Left forelimb (tissue), 1 donor: ENCODE measurements at regions not wholly inside any gene's neighbourhood (a gene's known extent, or its start where the extent isn't known, plus 50 kb on each side); places are given as distances from the start of the nearest gene placed in this dataset.
"Not testable (repeated sequence)": the region's sequence is repeated elsewhere in the genome, so short reads cannot be mapped to it uniquely, and the experiment has no call there.

Source experiments
- DNase-seq: peaks from one replicate; pipeline ENCODE4 v3.0.0-alpha.2; 2018; ENCODE audit warnings: low spot score

DNA sequence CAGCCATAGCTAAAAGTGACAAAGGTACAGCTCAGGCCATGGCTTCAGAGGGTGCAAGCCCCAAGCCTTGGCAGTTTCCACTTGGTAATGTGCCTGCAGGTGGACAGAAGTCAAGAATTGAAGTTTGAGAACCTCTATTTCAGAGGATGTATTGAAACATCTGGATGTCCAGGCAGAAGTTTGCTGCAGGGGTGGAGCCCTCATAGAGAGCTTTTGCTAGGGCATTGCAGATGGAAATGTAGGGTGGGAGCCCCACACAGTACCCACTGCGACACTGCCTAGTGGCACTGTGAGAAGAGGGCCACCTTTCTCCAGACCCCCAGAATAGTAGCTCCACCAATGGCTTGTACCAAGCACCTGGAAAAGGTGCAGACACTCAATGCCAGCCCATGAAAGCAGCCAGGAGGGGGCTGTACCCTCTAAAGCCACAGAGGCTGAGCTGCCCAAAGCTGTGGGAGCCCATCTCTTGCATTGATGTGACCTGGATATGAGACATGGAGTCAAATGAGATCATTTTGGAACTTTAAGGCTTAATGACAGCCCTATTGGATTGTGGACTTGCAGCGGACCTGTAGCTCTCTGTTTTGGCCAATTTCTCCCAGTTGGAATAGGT lies 1299.4 kb upstream of the MAP3K7 start:
- DNase-seq, result no peak

GRCh38 chr6:91881791-91882190 lies 1294.9 kb upstream of the MAP3K7 start:
- not testable (repeated sequence) for DNase-seq

- DNase-seq, result no peak
These were observed 1292.6 kb upstream of the MAP3K7 start for GRCh38 chr6:91879386-91879995.

DNA sequence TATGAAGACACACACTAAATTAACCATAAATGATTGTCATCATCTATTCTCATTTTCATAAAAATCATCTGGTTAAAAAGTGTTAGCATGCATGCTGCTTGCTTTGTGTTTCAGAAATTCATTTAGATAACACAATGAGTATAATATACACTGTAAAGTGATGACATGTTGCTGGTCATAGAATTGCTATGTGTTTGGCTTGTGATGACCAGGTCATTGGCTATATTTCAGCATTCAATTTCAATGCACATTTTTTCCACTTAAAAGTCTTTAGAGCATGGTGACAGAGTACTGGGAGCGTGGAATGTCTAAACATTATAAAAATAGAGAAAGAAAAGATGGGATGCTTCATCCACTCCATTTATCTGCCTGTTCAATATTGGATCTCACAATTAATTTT lies 1291.1 kb upstream of the MAP3K7 start:
- no peak for DNase-seq

DNA sequence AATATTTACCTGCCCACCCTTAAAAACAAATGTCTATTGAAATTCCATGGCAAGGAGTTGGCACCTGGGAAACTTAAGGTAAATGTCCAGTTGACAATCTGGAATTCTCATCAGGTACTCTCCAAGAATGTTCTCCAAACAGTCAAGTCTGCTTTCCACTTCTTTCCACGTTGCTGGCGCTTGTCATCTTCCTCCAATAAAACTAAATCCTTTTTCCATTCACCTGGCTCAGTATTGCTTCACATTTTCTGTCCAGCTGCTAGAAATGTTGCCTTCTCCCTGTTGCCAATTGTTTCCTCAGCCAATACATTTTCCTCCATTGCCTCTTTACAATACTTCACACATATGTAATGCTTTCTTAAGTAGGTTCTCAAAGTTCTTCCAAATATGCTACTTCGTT lies 1288.1 kb upstream of the MAP3K7 start:
- no peak for DNase-seq

- DNase-seq, result no peak
These were observed 1281.8 kb upstream of the MAP3K7 start for GRCh38 chr6:91868539-91869202.

GRCh38 chr6:91865889-91866288 lies 1279.0 kb upstream of the MAP3K7 start:
- no peak for DNase-seq

DNA sequence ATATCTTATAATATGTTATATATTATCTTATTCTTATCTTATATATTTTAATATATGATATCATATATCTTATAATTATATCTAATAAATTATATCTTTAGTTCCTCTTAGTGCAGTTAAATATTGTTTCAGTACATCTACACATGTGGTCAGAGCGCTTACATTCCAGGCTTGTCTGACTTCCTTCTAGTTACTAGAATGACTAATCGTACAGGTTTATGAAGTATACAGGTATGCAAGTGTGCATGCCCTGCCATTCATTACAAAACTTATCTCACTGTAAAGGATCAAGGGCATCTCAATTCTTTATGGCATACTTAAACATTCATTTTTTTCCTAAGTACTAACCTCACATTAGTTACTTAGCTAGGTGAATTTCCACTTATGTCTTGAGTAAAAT lies 1278.0 kb upstream of the MAP3K7 start:
- DNase-seq, result no peak

- no peak for DNase-seq
These were observed 1273.9 kb upstream of the MAP3K7 start for GRCh38 chr6:91860541-91861335.

DNA sequence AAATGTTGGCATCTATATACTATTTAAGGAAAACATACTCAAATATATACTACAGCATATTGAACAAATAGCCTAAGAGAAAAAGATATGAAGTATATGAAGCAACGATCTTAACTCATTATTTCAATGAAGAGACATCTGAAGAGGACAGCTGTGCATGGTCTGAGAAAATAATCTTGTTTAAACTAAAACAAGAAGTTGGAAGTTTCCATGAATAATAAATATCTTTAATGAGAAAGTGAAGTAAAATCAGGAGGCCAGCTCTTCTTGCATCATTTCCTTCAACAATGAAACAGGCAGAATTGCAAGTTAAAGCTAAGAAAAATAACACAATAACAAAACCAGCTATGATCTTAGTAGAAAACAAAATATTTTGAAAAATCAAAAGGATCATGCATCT lies 1265.4 kb upstream of the MAP3K7 start:
- DNase-seq, result no peak

- no peak for DNase-seq
These were observed 1247.9 kb upstream of the MAP3K7 start for GRCh38 chr6:91834813-91835212.

- DNase-seq, result no peak
These were observed 1240.3 kb upstream of the MAP3K7 start for GRCh38 chr6:91827151-91827550.

DNA sequence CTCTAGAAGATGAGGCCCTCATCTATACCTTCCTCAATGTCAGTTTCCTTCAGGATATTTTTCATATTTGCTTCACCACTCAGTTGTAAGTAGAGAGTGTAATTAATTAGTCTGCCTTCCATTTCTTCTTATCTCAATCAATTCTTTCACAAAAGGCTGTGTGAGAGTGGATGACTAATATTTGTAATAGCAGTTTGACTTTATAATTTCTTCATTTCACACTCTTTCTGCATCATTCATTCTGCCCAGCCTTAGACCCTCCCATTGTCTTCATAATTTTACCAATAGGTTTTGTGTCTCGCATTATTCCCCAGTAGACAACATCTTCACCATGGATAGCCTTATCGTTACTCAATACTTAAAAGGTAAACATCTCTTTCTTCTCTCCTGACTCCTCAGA lies 1239.3 kb upstream of the MAP3K7 start:
- no peak for DNase-seq

GRCh38 chr6:91824331-91824730 lies 1237.5 kb upstream of the MAP3K7 start:
- DNase-seq, result no peak

DNA sequence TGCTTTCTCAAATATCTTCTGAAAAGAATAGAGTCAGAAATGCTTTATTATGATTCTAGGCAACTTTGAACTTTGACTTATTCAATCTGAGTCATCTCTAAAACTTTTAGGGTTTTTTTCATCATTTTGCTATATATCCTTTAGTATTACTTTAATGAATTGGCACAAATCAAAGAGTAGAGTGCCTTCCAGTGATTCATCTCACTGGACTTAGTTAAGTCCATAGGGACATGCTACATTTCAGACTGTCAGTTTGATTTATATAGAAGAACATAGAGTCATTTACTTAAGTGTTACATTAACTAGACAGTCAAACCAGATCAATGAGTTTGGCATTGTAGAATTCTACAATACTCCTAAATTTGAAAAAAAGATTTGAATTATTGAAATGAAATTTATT lies 1235.7 kb upstream of the MAP3K7 start:
- no peak for DNase-seq

GRCh38 chr6:91816335-91816734 lies 1229.5 kb upstream of the MAP3K7 start:
- DNase-seq, result no peak

- DNase-seq, result no peak
These were observed 1226.8 kb upstream of the MAP3K7 start for GRCh38 chr6:91813641-91814040.

- DNase-seq, result peak; percentile 65
These were observed 1225.9 kb upstream of the MAP3K7 start for GRCh38 chr6:91812596-91813274.

- no peak for DNase-seq
These were observed 1218.1 kb upstream of the MAP3K7 start for GRCh38 chr6:91804981-91805380.

DNA sequence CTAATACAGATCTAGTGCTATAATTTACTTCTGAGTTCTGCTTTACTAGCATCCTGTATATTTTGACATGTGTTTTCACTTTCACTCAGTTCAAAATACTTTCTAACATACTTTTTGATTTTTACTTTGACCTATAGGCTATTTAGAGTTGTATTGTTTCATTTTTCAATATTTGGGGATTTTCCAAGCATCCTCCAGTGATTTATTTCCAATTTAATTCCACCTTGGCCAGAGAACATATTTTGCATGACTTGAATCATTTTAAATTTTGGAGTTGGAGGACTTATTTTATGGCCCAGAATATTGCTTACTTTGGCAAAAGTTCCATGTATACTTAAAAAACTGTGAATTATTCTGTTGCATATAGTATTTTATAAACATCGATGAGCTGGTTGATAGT lies 1215.6 kb upstream of the MAP3K7 start:
- DNase-seq, result no peak

DNA sequence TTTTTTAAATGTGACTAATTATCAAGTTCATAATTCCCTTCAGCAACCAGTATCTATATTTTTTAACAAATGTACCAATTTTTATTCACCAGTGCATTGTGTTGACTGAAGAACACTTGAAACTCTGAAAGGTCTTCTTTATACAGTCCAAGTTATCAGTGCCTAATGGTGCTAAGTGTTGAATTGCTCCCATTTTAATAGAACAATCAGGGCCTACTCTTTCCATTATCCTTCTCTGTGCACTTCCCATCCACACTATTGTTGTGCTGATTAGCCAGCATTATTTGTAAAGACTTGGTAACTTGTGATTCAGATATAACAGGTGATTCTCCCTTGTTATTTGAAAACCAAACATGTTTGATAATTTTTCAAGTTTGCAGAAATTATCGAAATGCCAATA lies 1209.7 kb upstream of the MAP3K7 start:
- DNase-seq, result no peak

DNA sequence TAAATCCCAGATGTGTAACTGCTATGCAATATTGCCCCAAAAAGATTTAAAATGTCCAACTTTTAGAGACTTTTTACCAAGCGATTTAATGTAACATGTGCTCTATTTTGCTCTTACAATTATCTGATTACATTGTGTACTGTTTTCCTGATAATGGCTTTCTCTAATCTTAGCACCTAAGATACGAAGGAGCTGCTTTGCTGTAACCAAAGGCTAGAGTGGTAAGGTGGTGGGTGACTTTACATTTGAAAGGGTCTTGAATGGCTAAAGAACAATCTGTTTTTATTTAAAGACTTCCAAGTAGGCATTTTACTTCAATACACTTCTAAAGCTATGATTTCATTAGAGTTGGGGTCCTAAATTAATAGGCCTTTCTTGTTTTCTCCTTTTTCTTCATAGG lies 1201.6 kb upstream of the MAP3K7 start:
- no peak for DNase-seq
